SU-DHL-6 (cell line): ENCODE measurements at regions not wholly inside any gene's neighbourhood (a gene's known extent, or its start where the extent isn't known, plus 50 kb on each side); places are given as distances from the start of the nearest gene placed in this dataset.

ENCODE experiments used
- H2AFZ ChIP-seq: fragments of 200-600 bp; sonication (generic); 2 replicates; pipeline ENCODE4 v1.6.1; 2014; ENCODE audit warnings: low read depth, mild to moderate bottlenecking, moderate library complexity, mixed read lengths, antibody characterized with exemption, low read length; ENCODE audit not compliant: severe bottlenecking
- H3F3A ChIP-seq: fragments of 200-600 bp; shearing (Covaris generic); 2 replicates; pipeline ENCODE4 v1.6.0; 2016; ENCODE audit warnings: antibody characterized with exemption, mild to moderate bottlenecking; ENCODE audit not compliant: insufficient read depth
- H3K27ac ChIP-seq: fragments of 200-600 bp; sonication (generic); 2 replicates; pipeline ENCODE4 v1.5.1; 2016; ENCODE audit warnings: low read depth, mild to moderate bottlenecking, low read length, moderate library complexity, mixed read lengths
- H3K27me3 ChIP-seq: fragments of 200-600 bp; sonication (generic), shearing (Covaris generic); 2 replicates; pipeline ENCODE4 v1.6.0; 2014; ENCODE audit warnings: mild to moderate bottlenecking, low read length
- H3K36me3 ChIP-seq: fragments of 200-600 bp; sonication (generic); 2 replicates; pipeline ENCODE4 v1.6.1; 2014; ENCODE audit warnings: mild to moderate bottlenecking, low read length, mixed read lengths
- H3K4me2 ChIP-seq: fragments of 300-600, 200-600 bp; shearing (Covaris generic), sonication (generic); 2 replicates; pipeline ENCODE4 v1.6.0; 2014; ENCODE audit warnings: low read length, low read depth, mild to moderate bottlenecking; ENCODE audit not compliant: poor library complexity, severe bottlenecking
- H3K4me3 ChIP-seq: fragments of 200-600 bp; sonication (generic); 2 replicates; pipeline ENCODE4 v1.5.1; 2014; ENCODE audit warnings: antibody characterized with exemption, low read length, mild to moderate bottlenecking, mixed read lengths; ENCODE audit not compliant: insufficient read depth, poor library complexity, severe bottlenecking
- H3K79me2 ChIP-seq: fragments of 200-600 bp; sonication (generic); 2 replicates; pipeline ENCODE4 v1.6.1; 2014; ENCODE audit warnings: mild to moderate bottlenecking, low read length, moderate library complexity; ENCODE audit not compliant: insufficient read depth
- H3K9ac ChIP-seq: fragments of 200-600 bp; sonication (generic); 2 replicates; pipeline ENCODE4 v1.7.0; 2014; ENCODE audit warnings: mild to moderate bottlenecking, low read length
- H3K9me2 ChIP-seq: fragments of 200-600 bp; sonication (generic); replicated peaks from 2 replicates; pipeline ENCODE4 v1.6.1; 2014; ENCODE audit warnings: low read length; ENCODE audit not compliant: insufficient read depth
- H3K9me3 ChIP-seq: fragments of 200-600 bp; sonication (generic); 2 replicates; pipeline ENCODE4 v1.6.1; 2014; ENCODE audit warnings: low read length, mixed read lengths; ENCODE audit not compliant: insufficient read depth
- H4K20me1 ChIP-seq: fragments of 200-600 bp; sonication (generic); 2 replicates; pipeline ENCODE4 v1.6.1; 2014; ENCODE audit warnings: low read depth, mild to moderate bottlenecking, antibody characterized with exemption, low read length, moderate library complexity, mixed read lengths
- CTCF ChIP-seq: fragments of 200-600 bp; sonication (generic); IDR thresholded peaks from one replicate; pipeline ENCODE4 v1.5.1; 2017; ENCODE audit warnings: antibody characterized with exemption, mild to moderate bottlenecking, low read length, moderate library complexity; ENCODE audit not compliant: insufficient read depth, poor library complexity, severe bottlenecking
- EZH2phosphoT487 ChIP-seq: fragments of 200-600 bp; sonication (generic), shearing (Covaris generic); conservative IDR thresholded peaks from 2 replicates; pipeline ENCODE4 v1.6.1; 2018; ENCODE audit warnings: mild to moderate bottlenecking, antibody characterized with exemption, low read length, moderate library complexity, mixed read lengths

GRCh38 chr19:32032561-32032960 lies 312.8 kb upstream of the ZNF507 start:
- Histone ChIP-seq H3K27me3 (no peaks in the 10 kb centered on the region), H3F3A (no peaks in the 10 kb centered on the region), H3K4me2 (no peak overlapping the region), H3K9me3 (no peaks in the 10 kb centered on the region), H3K4me3 (no peak overlapping the region), H2AFZ (no peak overlapping the region), H3K9me2 (no peaks in the 10 kb centered on the region), H4K20me1 (no peaks in the 10 kb centered on the region), H3K79me2 (no peaks in the 10 kb centered on the region), H3K36me3 (no peaks in the 10 kb centered on the region), H3K27ac (no peak overlapping the region), H3K9ac (no peak overlapping the region)
- no peak for TF ChIP-seq CTCF
- no peak for TF ChIP-seq EZH2phosphoT487

- H3K27me3 ChIP-seq, result no peaks in the 10 kb centered on the region
- H3F3A ChIP-seq, result no peaks in the 10 kb centered on the region
- H3K9me2 ChIP-seq, result no peaks in the 10 kb centered on the region
- no peak overlapping the region for H3K27ac ChIP-seq
- no peaks in the 10 kb centered on the region for H3K36me3 ChIP-seq
- TF ChIP-seq EZH2phosphoT487 (no peak), CTCF (no peak)
- no peaks in the 10 kb centered on the region for H3K79me2 ChIP-seq
- H2AFZ ChIP-seq, result no peak overlapping the region
- no peaks in the 10 kb centered on the region for H3K9me3 ChIP-seq
- no peak overlapping the region for H3K4me3 ChIP-seq
- H4K20me1 ChIP-seq, result no peaks in the 10 kb centered on the region
- H3K4me2 ChIP-seq, result no peak overlapping the region
- no peak overlapping the region for H3K9ac ChIP-seq
Observed at GRCh38 chr19:32035626-32036025, 309.8 kb upstream of the ZNF507 start.

- Histone ChIP-seq H3F3A (no peaks in the 10 kb centered on the region), H3K27me3 (no peaks in the 10 kb centered on the region), H3K9me3 (no peaks in the 10 kb centered on the region), H3K4me2 (no peak overlapping the region), H3K79me2 (no peaks in the 10 kb centered on the region), H3K4me3 (no peak overlapping the region), H3K9me2 (no peaks in the 10 kb centered on the region), H3K9ac (no peak overlapping the region), H3K36me3 (no peaks in the 10 kb centered on the region), H2AFZ (no peak overlapping the region), H4K20me1 (no peaks in the 10 kb centered on the region), H3K27ac (no peak overlapping the region)
- TF ChIP-seq EZH2phosphoT487, result no peak
Observed at GRCh38 chr19:32038021-32038920, 307.1 kb upstream of the ZNF507 start.

- H3K4me2 ChIP-seq, result no peak overlapping the region
- H3K27me3 ChIP-seq, result no peaks in the 10 kb centered on the region
- no peaks in the 10 kb centered on the region for H3K9me2 ChIP-seq
- H4K20me1 ChIP-seq, result no peaks in the 10 kb centered on the region
- H3K79me2 ChIP-seq, result no peaks in the 10 kb centered on the region
- H3K9me3 ChIP-seq, result no peaks in the 10 kb centered on the region
- H3K4me3 ChIP-seq, result no peak overlapping the region
- TF ChIP-seq CTCF (no peak), EZH2phosphoT487 (no peak)
- H3F3A ChIP-seq, result no peaks in the 10 kb centered on the region
- no peak overlapping the region for H2AFZ ChIP-seq
- H3K27ac ChIP-seq, result no peak overlapping the region
- H3K36me3 ChIP-seq, result no peaks in the 10 kb centered on the region
- no peak overlapping the region for H3K9ac ChIP-seq
Observed at GRCh38 chr19:32038961-32039360, 306.4 kb upstream of the ZNF507 start.
